CD4-positive, alpha-beta T cell treated with Interleukin-4 for 4 hours (primary cell): ENCODE measurements at regions not wholly inside any gene's neighbourhood (a gene's known extent, or its start where the extent isn't known, plus 50 kb on each side); places are given as distances from the start of the nearest gene placed in this dataset.

Experiments
- DNase-seq: peaks from one replicate; pipeline ENCODE4 v3.0.0-alpha.2; 2020

GRCh38 chr10:3478632-3479240, 306.2 kb upstream of the PITRM1 start:
- no peak for DNase-seq

- DNase-seq, result no peak
Measured at GRCh38 chr10:3478153-3478552, 305.6 kb upstream of the PITRM1 start.

GRCh38 chr10:3477683-3478082, 305.1 kb upstream of the PITRM1 start:
- DNase-seq, result no peak

DNA sequence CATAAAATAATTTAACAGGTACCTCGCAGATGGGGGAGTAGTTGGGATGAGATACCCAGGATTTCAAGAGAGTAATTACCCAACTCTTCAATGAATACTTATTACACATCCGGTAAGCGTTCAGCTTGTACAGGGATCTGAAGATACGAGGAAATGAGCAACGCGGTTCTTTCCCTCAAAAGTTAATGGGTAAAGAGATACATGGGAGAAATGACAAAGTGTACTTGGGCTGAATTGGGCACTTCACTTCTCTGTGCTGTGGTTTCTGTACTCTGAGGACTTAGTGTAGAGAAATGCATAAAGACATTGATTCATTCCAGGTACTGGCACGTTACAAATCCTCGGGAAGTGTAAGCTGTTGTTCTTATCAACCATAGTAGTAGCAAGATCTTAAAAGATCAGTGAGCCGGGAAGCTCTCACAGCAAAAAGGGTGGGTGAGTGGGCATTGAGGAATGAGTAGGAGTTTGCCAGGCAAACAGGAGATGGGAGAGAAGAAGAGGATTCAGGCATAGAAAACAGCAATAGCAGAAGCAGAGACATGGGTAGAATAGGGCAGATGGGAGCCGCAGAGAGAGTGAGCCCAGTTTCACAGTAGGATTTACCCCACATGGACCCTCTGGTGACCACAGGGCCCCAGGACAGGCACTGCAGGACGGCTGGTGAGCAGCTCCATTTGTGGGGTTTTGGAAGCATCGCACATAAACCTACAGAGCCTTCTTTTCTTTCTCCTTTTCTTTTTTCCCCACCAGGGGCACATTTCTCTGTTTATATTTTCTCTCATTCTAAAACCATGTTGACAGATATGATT, 304.3 kb upstream of the PITRM1 start:
- DNase-seq, result no peak

DNA sequence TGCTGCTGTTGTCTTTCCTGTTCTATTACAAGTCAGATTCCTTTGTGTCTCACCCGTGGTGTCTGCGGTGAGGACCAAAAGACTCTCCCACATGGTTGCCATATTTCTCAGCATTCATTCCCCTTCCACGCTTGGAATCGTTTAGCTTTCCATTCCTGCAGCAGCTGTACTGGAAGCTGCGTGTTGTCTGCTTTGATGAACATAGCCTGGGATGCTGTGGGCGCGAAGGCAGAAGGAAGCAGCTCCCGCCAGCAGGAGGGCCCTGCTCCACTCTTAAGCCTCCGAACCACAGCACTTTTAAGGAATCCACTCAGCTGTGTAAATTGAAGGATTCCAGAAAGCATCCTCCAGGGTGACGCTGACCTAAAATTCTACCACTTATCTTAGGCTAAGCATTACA, 303.6 kb upstream of the PITRM1 start:
- DNase-seq, result no peak

GRCh38 chr10:3475367-3475766, 302.8 kb upstream of the PITRM1 start:
- no peak for DNase-seq

- DNase-seq, result no peak
Measured at GRCh38 chr10:3474266-3474665, 301.7 kb upstream of the PITRM1 start.

DNA sequence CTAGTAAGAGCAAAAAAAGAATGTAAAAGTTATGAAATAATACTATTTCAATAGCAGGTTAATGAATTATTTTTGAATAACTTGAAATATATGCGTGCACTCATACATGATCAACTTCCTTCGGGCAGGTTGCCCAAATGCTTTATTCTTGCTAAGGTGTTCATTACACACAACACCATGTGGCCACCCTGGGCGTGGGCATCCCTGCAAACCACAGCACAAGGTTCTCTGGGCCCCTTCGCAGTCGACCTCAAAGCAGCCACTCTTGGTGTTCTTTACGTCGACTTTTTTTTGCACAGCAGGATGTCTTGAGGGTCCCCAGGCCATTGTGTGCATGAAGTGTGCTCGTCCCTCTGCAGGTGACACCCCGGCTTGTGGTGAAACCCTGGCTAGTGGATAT, 300.7 kb upstream of the PITRM1 start:
- no peak for DNase-seq

DNA sequence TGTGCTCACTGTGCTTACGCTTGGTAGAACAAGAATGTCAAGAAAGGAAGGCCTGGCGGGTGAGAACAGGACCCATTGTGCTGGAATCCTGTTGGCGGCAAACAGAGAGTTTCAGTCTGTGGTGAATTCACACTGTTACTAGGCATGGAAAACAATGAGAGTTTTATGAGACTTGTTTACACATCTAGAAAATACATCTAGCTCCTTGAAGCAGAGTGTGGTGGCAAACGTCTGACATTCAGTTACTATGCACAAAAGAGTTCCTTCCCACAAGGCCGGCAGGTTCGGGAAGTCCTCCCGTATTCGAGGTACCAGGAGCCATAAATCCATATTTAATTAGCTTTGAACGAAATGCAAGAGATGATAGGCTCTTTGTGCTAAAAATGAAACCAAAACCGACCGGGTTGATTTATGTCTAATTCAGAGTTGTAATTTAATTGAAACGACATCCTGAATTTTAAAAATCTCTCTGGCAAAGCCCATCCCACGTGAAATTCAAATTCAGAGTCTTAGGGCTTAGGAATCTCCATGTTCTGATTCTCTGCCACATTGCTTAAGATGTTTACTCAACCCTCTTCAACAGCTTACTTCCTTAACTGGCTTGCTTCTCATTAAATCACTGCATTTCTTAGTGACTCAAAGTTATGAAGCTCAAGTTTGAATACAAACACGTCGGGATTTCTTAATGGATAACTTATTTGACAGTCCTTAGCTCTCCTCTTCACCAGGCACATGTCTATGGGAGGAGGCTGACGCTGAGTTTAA, 299.9 kb upstream of the PITRM1 start:
- no peak for DNase-seq

GRCh38 chr10:3471927-3472286, 299.3 kb upstream of the PITRM1 start:
- DNase-seq, result no peak

- DNase-seq, result no peak
Measured at GRCh38 chr10:3471472-3471871, 298.9 kb upstream of the PITRM1 start.

DNA sequence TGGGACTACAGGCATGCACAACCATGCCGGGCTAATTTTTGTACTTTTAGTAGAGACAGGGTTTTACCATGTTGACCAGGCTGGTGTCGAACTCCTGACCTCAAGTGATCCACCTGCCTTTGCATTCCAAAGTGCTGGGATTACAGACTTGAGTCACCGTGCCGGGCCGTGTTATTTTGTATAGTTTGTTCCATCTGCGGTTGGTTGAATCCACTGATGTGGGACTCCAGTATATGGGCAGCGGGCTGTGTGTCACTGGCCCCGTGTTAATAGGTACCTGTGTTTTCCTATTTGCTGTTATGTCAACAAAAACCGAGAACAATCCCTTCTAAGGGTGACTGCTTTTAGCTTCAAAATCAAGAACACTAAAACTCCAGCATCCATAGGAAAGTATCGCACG, 297.6 kb upstream of the PITRM1 start:
- DNase-seq, result no peak

DNA sequence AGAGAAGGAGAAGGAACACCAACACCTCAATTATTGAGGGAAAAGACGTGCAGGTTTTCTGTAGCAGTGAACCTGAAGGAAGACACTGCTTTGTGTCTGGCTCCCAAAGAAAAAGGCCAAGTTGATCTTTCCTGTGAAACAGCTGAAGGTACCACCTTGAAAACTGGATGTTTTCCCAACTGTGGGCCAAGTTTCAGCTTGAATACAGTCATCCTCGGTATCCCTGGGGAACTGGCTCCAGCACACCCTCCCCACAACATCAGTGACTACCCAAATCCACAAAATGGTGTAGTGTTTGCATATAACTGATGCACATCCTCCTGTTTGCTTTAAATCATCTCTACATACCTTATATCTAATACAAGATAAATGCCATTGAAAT, 297.0 kb upstream of the PITRM1 start:
- DNase-seq, result no peak

- DNase-seq, result peak; percentile 58
Measured at GRCh38 chr10:3468919-3469638, 296.5 kb upstream of the PITRM1 start.

GRCh38 chr10:3467052-3467951, 294.7 kb upstream of the PITRM1 start:
- peak; percentile 47 for DNase-seq

DNA sequence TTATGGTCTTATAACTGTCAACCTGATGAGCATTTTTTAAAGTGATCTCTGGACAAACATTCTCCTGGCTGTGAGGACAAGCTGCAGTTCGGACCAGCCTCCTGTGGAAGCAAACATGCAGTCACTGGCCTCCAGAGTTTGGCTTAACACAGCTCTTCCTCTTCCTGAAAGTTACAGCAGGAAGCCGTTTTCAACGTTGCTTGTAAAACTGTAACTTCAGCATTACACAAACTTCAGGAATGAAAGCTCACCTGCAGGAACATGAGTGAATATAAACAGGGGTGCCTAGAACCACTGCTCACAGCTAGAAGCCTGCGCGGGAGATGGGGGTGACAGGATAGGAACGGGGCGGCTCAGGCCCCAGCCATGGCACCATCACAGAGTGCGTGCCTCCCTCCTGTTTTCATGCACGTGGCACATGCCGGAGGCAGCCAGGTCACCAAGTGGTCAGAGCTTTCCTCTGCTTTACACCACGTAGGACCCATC, 292.9 kb upstream of the PITRM1 start:
- DNase-seq, result no peak

DNA sequence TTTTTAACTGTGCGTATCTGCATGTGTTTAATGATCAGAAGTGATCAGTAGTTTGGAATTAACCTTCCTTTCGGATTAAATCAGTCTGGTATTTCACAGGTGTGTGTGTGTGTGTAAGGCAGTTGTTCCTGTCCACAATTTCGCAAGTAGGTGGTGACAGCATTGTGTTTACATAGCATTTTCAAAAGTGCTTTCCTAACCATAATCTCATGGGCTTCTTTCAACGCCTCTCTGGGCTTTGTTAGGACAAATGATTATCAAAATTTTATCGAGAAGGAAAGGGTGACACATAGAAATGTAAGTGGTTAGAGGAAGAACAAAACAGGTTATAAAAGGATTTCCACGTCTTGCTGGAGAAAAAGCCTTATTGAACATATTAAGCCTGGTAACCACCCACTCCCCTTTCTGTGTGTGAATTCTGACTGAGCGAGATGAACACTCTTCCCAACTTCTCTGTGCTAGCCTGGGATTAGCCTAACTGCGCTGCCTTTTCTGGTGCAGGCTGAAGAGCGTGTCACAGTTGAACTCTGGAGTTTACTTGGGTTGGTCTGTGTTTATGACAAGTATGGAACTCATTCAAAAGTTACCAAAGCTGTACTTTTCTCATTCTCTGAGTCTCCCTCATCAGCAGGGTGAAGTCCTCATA, 292.3 kb upstream of the PITRM1 start:
- DNase-seq, result no peak

DNA sequence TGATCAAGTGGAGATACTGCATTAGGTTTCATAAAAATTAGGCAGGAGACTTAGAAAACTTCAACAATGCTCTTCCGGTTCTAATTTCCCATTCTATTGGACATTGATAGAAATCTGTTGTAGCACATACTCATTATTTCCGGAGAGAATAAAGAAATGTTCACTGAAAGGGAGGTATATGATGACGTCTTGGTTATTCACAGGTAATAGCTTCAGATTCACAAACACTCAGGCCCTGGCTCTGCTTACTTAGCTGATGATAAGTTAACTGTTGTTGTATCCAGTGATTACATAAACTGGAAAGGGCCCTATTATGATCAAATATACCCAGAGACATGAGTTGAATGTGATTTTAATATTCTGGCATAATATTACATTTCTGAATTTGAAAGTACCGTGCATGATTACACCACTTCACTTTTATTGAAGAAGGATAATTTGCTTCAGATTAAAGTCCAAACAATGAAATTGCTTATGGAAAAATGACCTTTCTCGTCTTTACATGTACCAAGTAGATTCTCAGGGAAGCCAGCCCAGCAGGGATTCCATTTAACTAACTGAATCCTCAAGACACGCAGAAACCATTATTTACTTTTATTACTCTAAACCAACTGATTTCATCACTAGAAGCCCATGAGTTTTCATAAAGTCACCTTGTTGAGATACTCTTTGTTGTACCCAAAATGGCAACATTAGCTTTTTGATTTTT, 288.0 kb upstream of the PITRM1 start:
- no peak for DNase-seq

DNA sequence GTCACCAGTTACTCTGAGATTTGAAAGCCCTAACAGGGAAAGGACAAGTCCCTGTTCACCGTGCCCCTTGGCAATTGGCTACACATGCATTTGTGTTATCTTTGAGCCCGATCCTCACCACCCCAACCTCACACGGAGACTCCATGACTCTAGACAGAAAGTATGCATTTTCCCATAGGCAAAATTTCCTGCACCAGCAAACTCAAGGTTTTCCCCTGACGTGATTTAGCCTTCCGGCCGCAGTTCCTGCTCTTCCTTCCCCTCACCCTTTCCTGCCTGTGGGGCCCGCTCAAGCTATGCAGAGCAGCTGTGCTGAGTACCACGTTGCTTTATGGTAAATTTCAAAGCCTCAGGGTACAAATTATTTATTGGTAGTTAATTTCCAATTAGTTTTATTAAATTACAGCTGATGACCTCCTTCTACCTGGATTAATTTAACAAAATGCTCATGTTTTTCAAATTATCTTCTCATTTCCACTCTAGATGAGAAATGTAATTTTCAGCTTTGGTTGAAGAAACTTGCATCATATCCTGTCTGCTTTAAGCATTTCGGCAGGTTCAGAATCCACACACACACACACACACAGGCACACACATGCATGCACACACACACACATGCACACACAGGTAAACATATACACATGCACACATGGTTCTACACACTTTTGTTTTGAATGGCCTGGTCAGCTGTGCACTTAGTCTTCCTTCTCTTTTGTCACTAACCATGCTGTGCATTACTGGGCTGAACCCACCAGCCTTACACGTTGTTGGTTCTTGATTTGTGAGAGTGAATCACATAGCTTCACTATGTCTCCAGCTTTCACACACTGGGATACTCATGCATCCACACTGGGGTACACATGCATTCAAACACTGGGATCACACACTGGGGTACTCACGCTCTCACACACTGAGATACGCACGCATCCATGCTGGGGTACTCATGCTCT, 283.1 kb upstream of the PITRM1 start:
- no peak for DNase-seq
